ENCODE measurements at regions not wholly inside any gene's neighbourhood (a gene's known extent, or its start where the extent isn't known, plus 50 kb on each side); places are given as distances from the start of the nearest gene placed in this dataset.
"Not testable (repeated sequence)": the region's sequence is repeated elsewhere in the genome, so short reads cannot be mapped to it uniquely, and the experiment has no call there.

DNA sequence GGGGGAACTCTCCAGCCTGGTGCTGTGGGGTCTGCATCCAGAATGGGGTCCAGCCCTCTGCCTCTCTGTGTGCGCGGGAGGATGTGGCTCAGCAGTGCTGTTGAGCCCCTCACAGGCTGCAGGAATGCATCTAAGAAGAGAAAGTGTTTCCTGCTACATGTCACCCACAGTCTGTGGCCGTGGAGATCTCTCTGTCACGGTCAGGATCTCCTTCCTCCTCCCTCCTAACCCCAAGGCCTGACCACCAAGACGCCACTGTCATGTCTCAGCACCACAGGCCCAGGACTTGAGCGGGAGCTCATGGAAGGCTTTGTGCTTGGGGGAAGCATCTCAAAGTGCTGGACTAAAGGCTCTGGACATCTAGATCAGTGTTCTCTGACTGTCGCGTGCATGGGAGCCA lies 90.1 kb downstream of the SREK1 start:
- no peak for DNase-seq (ENCODE audit: low read depth)

DNA sequence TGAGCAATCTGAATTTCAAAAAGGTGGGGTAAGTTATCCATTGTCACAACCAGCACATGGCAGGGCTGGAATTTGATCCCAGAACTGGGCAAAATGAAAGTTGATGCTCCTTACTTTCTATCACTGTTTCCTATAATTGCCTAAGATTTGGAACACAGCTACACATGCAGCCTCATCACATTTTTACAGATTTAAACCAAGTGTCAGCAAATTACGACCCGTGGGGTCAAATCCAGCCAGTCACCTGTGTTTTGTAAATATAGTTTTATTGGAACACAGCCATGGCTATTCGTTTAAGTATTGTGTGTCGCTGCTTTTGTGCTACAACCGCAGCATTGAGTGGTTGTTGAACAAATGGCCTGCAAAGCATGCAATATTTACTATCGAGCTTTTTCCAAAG lies 94.3 kb downstream of the SREK1 start:
- DNase-seq (ENCODE audit: low read depth) = no peak

DNA sequence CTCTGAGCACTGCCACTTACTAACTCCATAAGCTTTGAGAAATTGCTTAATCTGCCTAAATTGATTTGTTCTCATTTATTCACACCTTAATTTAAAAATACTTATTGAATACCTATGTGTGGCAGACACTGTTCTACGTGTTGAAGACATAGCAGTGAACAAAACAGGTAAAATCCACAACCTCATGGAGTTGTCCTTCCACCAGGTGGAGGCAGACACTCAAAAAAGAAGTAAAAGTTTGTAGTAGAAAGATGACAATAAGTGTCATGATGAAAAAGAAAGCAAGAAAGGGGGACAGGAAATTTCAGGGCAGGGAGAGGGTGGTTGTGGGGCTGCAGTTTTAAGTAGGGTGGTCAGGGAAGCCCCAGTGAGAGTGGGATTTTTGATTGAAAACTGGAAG lies 94.9 kb downstream of the SREK1 start:
- no peak for DNase-seq (ENCODE audit: low read depth)

DNA sequence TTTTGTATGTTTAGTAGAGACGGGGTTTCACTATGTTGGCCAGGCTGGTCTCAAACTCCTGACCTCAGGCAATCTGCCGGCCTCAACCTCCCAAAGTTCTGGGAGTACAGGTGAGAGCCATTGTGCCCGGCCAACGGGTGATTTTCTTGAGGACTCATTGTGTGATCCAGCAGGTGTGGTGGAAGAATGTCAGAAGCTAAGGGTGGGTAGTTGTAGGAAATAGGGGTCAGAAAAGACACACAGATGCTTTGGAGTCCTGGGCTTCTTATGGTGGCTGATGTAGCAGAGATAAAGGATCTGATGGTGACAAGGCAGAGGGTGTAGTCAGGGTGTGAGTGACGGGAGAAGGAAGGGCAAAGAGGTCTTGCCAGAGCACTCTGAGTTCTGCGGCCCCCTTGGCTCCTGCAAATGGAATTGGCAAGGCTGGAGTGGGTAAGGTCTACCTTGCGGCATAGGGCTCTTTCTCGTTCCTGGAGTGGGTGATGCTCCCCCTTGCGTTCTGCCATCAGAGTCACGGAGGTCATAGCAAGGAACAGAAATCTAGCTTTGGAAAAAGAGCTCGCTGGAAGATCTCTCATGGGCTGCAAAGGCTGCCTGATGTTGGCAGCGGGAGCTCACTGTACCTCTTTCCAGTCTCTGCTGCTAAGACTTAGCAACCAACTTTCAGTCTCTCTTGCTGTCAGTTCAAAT lies 97.2 kb downstream of the SREK1 start:
- no peak for DNase-seq (ENCODE audit: low read depth)

DNA sequence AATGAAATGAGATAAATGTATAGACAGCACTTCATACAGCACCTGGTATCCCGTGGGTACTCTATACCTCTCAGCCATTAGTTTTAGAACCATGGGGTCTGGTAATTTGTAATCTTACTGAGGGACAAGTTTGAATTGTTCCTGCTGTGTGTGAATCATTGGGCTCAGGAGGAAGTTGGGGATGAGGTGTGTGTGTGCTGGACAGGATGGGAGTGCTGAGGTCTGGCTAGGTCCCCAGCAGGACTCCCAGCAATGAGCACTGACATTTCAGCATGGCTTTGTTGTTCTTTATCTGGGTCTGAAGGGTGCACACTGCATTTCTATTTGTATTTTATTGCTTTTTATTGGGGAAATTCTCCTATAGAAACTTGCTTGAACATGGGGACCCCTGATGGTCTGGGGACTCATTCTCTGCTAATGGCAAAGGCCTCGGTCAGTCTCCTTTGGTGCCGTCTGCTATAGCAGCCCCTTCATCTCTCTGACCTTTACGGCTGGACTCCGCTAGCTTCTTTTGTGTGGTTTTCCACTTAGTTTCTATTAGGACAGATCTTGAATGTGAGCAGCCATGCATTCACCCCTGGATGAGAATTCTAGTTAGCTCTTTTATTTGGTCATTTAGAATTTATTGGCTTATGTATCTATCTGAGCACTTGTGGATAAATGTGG lies 98.1 kb downstream of the SREK1 start:
- DNase-seq (ENCODE audit: low read depth) = no peak

DNA sequence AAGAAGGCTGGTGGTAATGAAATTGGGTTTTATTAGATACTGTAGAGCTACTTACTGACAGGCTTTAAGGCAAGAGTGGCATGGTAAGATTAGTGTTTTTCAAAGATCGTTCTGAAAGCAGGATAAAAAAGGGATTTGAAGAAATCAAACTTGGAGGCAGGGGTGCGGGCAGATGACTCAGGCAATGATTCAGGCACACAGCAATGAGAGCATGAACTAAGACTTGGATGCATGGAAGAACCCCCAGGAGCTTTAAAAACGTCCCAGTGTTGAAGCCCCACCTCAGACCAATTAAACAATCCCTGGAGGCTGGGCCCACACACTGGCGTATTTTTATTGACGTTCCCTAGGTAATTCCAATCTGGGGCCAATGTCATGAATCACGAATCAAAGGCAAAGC lies 102.5 kb downstream of the SREK1 start:
- DNase-seq (ENCODE audit: low read depth) = peak; percentile 70

DNA sequence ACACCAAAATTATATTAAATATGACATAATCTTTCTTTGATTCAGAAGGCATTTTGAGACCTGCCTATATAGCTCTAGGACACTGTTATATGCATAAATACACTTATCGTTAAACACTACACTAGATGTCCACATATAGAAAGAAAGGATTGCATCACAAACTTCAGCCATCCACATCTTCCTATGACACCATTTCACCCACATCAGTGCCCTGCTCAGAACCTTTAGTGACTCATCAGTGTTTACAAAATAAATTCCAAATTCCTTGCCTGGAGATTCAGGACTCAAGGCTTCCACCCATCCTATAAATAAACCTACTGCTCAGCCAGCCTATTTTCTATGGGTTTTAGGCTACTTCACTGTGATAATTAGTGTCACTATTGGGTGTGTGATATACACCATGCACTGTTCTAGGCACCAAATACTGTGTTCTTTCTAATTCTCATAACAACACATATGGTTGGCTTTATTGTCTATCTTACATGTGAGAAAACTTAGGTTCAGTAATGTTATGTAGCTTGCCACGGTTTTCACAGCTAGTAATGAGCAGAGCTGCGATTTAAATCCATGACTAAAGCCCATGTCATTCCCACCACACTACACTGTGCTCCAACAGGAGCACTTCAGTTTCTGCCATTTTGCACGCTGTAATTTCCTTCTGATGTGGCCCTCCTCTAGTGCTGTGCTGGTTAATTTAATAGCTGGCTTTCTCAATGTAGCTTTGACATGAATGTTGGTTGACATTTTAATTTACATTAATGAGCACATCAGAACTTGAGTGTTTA lies 103.3 kb downstream of the SREK1 start:
- peak; percentile 90 for DNase-seq (ENCODE audit: low read depth)

DNA sequence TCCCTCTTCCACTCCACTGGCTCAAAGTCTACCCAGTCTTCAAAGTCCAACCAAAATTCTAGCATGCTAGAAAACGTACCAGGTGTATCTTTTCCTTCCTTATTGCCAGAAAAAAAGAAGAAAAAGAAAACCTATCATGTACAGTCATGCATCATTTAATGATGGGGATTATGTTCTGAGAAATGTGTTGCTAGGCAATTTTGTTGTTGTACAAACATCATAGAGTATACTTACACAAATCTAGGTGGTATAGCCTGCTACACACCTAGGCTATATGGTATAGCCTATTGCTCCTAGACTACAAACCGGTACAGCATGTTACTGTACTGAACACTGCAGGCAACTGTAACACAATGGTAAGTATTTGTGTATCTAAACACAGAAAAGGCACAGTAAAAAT lies 104.8 kb downstream of the SREK1 start:
- no peak for DNase-seq (ENCODE audit: low read depth)

DNA sequence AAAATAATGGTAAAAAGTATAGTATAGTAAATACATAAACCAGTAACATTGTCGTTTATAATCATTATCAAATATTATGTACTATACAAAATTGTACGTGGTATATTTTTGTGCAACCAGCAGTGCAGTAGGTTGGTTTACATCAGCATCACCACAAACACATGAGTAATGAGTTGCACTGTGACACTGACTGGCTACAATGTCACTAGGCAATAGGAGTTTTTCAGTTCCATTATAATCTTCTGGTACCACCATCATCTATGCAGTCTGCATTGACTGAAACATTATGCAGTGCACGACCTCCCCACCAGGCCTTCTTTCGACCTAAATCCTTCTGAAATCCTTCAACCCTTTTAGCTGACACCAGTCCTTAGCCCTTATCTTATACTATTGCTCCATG lies 105.8 kb downstream of the SREK1 start:
- no peak for DNase-seq (ENCODE audit: low read depth)

DNA sequence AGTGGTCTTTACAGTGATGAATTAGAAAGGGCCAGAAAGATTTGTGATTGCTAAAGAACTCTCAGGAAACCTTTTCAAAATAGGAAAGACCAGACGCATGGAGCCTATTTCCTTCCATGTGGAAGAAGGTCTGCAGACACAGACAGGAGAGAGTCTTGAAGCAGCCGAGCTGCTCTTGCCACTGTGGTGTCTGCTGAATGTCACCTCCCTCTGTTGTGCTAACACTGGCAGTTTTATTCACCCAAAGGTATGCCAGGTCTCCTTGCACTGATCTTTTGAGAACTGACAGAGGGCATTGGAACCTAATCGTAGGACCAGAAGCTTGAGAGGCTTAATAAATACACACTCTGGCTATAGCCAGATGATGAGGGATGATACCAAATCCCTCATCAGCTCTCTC lies 108.7 kb downstream of the SREK1 start:
- DNase-seq (ENCODE audit: low read depth) = no peak

DNA sequence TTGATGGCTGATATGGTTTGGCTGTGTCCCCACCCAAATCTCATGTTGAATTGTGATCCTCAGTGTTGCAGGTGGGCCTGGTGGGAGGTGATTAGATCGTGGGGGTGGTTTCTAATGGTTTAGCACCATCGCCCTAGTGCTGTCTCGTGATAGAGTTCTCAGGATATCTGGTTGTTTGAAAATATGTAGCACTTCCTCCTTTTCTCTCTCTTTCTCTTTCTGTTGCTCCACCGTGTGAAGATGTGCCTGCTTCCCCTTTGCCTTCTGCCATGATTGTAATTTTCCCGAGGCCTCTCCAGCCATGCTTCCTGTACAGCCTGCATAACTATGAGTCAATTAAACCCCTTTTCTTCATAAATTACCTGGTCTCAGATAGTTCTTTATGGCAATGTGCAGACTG lies 111.6 kb downstream of the SREK1 start:
- DNase-seq (ENCODE audit: low read depth) = no peak

DNA sequence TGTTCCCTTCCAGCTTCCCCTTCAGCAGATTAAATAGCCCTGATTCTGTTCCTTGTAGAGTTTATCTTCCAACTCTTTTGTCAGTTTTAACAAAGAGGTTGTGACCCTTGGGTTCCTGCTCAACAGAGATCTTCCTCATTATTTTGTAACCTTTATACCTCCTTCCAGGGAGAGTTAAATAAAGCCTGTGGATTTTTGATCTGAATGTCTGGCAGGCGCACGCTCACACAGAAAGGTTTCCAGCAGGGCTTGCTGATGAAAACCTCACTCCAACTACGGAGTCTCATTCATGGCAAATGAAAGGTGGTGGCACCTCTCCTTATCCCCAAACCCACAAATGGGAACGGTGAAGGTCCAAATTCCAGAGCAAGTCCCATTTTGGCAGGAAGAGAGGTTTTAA lies 129.0 kb downstream of the SREK1 start:
- DNase-seq (ENCODE audit: low read depth) = no peak

DNA sequence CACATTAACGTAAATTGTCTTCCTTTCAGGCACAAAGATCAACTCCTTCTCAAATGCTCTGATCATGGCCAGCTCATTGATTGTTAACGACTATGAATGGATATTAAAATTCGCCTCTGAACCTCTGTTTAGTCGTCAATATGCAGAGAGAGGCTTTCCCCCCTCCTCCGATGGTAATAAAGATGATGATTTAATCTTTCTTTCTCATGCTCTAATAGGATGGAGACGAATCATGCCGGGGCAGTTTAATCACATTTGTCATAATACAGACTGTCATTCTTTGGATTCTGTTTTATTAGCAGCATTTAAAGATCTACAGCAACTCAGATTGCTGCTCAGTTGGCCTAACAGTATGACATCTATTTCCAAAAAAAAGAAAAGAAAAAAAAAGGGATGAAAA lies 132.9 kb downstream of the SREK1 start:
- DNase-seq (ENCODE audit: low read depth) = no peak

DNA sequence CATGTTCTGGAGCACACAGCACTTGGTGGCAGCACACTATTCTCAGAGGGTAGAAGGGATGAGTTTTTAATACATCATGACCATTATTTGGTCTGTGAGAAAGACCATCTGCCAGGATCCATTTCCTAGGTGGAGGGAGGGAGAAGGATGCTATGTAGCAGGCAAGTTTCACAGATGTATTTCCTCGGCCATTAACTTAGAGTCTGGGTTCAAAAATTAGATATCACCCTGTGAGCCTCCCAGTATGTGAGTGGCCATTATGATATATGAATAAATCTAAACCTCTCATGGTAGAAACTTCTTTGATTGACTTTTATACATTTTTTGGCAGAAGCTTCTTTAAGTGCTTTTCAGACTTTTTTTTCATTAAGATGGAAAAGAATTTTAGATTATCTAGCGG lies 133.9 kb downstream of the SREK1 start:
- DNase-seq (ENCODE audit: low read depth) = no peak

DNA sequence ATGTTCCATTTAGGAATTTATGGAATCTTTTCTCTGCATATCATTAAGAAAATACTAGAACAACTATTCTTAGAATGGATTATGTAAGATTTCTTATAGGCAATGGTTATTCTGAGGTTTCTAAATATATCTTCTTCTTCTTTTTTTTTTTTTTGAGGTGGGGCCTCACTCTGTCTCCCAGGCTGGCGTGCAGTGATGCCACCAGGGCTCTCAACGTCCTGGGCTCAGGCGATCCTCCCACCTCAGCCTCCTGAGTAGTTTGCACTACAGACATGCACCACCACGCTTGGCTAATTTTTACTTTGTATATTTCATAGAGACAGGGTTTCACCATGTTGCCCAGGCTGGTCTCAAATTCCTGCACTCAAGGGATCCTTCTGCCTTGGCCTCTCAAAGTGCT lies 137.2 kb downstream of the SREK1 start:
- DNase-seq (ENCODE audit: low read depth) = no peak

DNA sequence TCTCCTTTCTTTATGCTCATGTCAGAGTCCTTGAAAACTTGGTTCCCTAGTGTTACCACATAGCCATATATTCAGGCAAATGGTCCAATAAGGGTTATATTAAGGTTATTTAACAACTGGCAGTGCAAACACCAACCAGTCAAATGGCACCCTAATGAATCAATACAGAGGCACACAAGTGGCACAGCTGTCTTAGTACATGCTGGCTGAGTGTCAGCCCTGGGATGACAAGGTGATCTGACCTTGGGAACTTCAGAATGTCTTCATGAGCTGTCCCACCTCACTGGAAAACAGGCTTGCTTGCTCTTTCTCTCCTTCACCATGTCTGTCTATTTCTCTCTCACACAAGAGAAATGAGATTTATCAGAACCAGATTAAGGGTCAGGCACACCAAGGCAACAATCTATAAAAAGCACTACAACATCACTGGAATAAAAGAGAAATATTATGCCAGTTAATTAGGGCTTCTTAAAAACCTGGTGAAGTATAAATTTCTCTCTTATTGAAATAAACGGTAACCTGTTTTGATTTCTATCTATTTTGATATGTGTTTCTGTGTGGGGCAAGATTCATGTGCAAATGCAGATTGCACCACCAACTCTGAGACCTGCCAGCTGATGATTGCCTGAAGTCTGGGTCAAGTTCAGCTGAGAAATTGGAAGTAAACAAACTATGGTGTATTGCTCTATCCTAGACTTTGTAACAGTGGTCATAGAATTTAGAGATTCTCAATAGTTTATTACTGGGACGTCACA lies 140.7 kb downstream of the SREK1 start:
- DNase-seq (ENCODE audit: low read depth) = no peak

DNA sequence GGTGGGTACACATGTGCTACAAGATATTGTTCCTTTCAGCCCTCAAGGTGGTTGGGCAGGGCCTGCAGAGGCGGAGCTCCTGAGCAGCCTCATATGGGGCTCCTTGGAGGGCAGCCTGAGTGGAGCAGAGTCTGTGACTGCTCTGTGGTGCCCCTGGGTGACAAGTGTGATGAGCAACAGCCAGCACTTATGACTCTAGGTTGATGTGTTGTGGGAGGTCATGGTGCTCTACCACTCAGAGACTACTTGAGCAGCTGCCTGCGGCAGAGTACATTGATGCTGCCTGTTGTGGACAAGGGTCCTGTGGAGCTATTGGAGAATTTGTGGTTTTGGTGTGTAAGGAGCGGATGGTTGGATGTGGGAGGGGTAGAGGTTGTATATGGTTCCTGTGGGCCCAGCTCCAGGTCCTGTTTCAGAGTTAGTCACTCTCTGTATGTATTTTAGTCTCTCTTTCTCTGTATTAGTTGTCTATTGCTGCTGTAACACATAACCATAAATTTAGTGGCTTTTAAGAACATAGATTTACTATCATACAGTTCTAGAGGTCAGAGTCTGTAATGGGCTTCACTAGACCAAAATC lies 141.3 kb downstream of the SREK1 start:
- no peak for DNase-seq (ENCODE audit: low read depth)

DNA sequence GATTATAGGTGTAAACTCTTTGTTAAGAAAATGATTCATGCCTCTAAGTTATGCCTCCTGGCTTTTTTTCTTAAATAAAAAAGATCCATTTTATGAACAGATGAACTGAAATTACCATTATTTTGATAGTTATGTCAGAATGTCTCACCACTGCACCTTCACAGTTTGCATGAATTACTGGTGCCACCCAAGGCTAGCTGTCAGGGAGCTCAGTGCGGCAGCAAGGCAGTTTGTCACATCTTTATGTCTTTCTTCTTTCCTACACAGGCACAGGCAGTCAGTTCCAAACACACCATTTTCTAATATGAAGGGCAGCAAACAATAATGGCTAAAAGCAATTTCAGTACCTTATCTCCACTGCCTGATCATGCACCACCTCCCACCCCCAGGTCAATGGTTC lies 147.7 kb downstream of the SREK1 start:
- DNase-seq (ENCODE audit: low read depth) = no peak

DNA sequence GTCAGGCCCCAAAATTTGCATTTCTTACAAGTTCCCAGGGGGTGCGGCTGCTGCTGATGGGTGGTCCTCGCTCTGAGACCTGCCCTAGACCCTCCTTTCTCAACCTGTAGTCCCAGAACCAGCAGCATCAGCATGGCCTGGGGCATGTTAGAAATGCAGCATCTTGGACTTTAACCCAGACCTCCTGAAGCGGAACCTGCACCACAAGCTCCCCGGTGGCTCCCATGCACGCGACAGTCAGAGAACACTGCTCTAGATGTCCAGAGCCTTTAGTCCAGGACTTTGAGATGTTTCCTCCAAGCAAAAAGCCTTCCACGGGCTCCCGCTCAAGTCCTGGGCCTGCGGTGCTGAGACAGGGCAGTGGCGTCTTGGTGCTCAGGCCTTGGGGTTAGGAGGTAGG lies 149.8 kb downstream of the SREK1 start:
- DNase-seq (ENCODE audit: low read depth) = not testable (repeated sequence)

DNA sequence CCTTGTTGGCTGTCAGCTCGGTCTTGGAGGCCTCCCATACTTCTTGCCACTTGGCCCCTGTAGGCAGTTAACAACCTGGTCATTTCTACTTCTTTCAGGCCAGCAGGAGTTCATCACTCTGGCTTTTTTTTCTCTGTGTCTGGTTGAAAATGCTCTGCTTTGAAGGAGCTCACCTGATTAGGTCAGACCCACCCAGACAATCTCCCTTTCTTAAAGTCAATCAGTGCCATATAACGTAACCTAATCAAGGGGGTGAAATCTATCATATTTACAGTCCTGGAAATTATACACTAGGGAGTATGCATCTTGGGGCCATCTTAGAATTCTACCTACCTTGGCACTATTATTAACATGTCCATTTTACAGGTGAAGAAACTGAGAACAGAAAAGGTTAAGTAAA lies 155.4 kb downstream of the SREK1 start:
- DNase-seq (ENCODE audit: low read depth) = no peak

DNA sequence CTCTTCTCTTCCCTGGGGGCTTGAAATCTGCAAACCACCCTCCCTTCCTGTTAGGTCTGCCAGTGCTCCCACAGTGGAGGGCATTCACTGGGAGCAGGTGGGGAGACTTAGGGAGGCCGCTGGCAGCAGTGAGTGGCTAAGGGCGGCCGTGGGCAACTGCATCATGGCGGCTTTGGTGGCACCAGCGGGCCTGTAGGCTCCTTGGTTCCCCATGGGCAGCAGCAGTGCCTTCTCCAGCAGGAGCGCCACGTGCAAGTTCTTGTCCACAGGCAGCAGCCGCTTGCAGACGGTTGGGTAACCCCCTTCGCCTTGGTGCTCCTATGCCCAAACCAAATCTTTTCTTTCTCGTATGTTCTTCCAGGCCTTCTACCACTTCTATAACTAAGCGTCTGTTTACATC lies 158.2 kb downstream of the SREK1 start:
- DNase-seq (ENCODE audit: low read depth) = no peak

DNA sequence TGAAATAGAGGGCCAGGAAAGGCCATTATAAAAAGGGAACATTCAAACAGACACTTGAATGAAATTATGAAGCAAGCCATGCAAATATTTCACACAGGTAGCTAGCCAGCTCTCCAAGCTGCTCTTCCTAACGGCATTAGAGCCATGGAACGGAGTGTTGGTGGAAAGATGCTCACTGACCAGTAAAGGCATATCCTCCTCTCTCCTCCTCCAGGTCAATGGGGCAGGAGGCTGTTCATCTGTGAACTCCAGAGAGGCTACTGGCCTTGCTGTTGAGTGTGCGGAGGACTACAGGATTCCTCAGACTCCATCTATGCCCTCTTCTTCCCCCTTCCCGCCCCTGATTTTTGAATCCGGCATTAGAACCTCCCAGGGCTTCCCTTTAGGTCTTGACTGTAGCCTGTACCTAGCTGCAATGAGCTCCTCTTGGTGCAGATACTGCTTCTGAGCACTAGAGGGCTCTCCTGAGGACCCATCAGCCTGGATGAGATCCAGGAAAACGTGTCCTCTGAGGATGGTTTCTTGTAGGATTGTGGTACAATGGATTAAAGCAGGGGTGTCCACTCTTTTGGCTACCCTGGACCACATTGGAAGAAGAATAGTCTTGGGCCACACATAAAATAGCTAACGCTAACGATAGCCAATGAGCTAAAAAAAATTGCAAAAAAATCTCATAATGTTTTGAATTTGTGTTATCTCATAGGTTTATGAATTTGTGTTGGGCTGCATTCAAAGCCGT lies 162.2 kb downstream of the SREK1 start:
- peak; percentile 64 for DNase-seq (ENCODE audit: low read depth)

All from iris pigment epithelial cell (primary cell).